Activated B cell treated with CpG ODN at 0.5 μM for 24 hours (primary cell): ENCODE measurements at regions not wholly inside any gene's neighbourhood (a gene's known extent, or its start where the extent isn't known, plus 50 kb on each side); places are given as distances from the start of the nearest gene placed in this dataset.
"Not testable (repeated sequence)": the region's sequence is repeated elsewhere in the genome, so short reads cannot be mapped to it uniquely, and the experiment has no call there.

Experiments
- ATAC-seq: fragments of 200-7000 bp; cut with Tn5 transposase; one replicate; pipeline ENCODE4 v1.10.0; 2021; ENCODE audit warnings: low read depth, mild to moderate bottlenecking, moderate library complexity
- CTCF ChIA-PET: fragments of 350-600 bp; sonication (Branson Sonifier 250); formaldehyde crosslinking; loops from one replicate; lab custom pipeline; 2021; ENCODE audit warnings: antibody characterized with exemption; lab: Charles Lee
- POLR2A ChIA-PET: fragments of 350-600 bp; sonication (Branson Sonifier 250); formaldehyde crosslinking; loops from one replicate; lab custom pipeline; 2021; ENCODE audit warnings: antibody characterized with exemption; lab: Charles Lee
- DNase-seq: peaks from one replicate; pipeline ENCODE4 v3.0.0; 2022
- H3K27ac Mint-ChIP-seq: one replicate; pipeline ENCODE4 v1.8.0; 2020; ENCODE audit warnings: mixed read lengths
- H3K27me3 Mint-ChIP-seq: one replicate; pipeline ENCODE4 v1.8.0; 2021; ENCODE audit warnings: mixed read lengths
- H3K36me3 Mint-ChIP-seq: one replicate; pipeline ENCODE4 v1.8.0; 2021; ENCODE audit warnings: low read depth, mixed read lengths
- H3K4me1 Mint-ChIP-seq: one replicate; pipeline ENCODE4 v1.8.0; 2021; ENCODE audit warnings: mixed read lengths
- H3K4me3 Mint-ChIP-seq: one replicate; pipeline ENCODE4 v1.8.0; 2020; ENCODE audit warnings: mild to moderate bottlenecking, mixed read lengths
- H3K9me3 Mint-ChIP-seq: one replicate; pipeline ENCODE4 v1.8.0; 2020; ENCODE audit warnings: mixed read lengths
- CTCF ChIP-seq: fragments of 200-600 bp; IDR thresholded peaks from one replicate; pipeline ENCODE4 v1.8.0; 2022; ENCODE audit warnings: antibody characterized with exemption, mild to moderate bottlenecking
- intact Hi-C: fragments of 100-400 bp; cut with micrococcal nuclease; formaldehyde crosslinking; loops from one replicate; pipeline ENCODE4 v1.15.1; 2024

- Mint-ChIP-seq H3K4me3 (no peak overlapping the region), H3K4me1 (no peaks in the 10 kb centered on the region), H3K27ac (no peak overlapping the region), H3K27me3 (no peaks in the 10 kb centered on the region), H3K36me3 (no peaks in the 10 kb centered on the region), H3K9me3 (no peaks in the 10 kb centered on the region)
- intact Hi-C loops: no loop called here
- no peak for TF ChIP-seq CTCF
- no peak for DNase-seq
- ChIA-PET POLR2A (no interaction called here), CTCF (no interaction called here)
- ATAC-seq: no peak
Observed at GRCh38 chr3:20442846-20443245, 256.8 kb upstream of the SGO1 start.

DNA sequence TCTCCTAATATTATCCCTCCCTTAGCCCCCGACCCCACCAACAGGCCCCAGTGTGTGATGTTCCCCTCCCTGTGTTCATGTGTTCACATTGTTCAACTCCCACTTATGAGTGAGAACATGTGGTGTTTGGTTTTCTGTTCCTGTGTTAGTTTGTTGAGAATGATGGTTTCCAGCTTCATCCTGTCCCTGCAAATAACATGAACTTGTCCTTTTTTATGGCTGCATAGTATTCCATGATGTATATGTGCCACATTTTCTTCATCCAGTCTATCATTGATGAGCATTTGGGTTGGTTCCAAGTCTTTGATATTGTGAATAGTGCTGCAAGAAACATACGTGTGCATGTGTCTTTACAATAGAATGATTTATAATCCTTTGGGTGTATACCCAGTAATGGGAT, 241.3 kb upstream of the SGO1 start:
- H3K9me3 Mint-ChIP-seq, DNase-seq, intact Hi-C loops, H3K27me3 Mint-ChIP-seq, CTCF ChIA-PET, ATAC-seq, POLR2A ChIA-PET, H3K27ac Mint-ChIP-seq, H3K4me1 Mint-ChIP-seq, H3K4me3 Mint-ChIP-seq: not testable (repeated sequence)
- H3K36me3 Mint-ChIP-seq: peaks cover 10% of the 10 kb centered on the region

GRCh38 chr3:20425138-20425537, 239.1 kb upstream of the SGO1 start:
- intact Hi-C loops: no loop called here
- DNase-seq (no peak), ATAC-seq (no peak)

DNA sequence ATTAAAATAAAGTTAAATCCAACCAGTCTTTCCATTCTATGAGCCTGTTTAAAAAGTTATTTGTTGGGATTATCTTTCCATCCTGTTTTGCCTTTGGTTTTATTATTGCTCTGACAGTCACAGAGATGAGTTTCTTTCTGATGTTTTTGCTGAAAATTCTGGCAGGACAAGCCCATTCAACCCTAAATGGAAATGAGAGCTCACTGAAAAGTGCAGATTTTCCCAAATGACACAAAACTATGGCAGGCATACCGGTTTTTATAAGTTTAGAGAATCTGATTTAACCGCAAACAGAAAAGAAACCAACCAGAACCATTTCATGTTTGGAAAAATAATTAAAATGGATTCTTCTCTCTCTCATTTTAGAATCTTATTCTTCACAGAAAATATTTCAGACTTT, 238.1 kb upstream of the SGO1 start:
- intact Hi-C loops: no loop called here
- CTCF ChIA-PET: no interaction called here
- Mint-ChIP-seq H3K9me3 (peaks cover 5% of the 10 kb centered on the region), H3K4me1 (no peaks in the 10 kb centered on the region), H3K4me3 (no peak overlapping the region), H3K27me3 (no peaks in the 10 kb centered on the region), H3K27ac (no peak overlapping the region), H3K36me3 (peaks cover 6% of the 10 kb centered on the region)
- no peak for TF ChIP-seq CTCF
- ATAC-seq (no peak), DNase-seq (no peak)
- POLR2A ChIA-PET: no interaction called here

More at GRCh38 chr3:20425138-20425537, 239.1 kb upstream of the SGO1 start:
- Mint-ChIP-seq H3K27ac (no peak overlapping the region), H3K4me3 (no peak overlapping the region), H3K36me3 (peaks cover 6% of the 10 kb centered on the region), H3K9me3 (peaks cover 5% of the 10 kb centered on the region), H3K27me3 (no peaks in the 10 kb centered on the region), H3K4me1 (no peaks in the 10 kb centered on the region)
- CTCF ChIA-PET: no interaction called here
- no peak for TF ChIP-seq CTCF
- POLR2A ChIA-PET: no interaction called here

- ChIA-PET POLR2A (no interaction called here), CTCF (no interaction called here)
- DNase-seq: no peak
- H3K4me1 Mint-ChIP-seq: no peaks in the 10 kb centered on the region
- peaks cover 5% of the 10 kb centered on the region for H3K9me3 Mint-ChIP-seq
- no peak for ATAC-seq
- intact Hi-C loops: no loop called here
- no peak for TF ChIP-seq CTCF
- no peak overlapping the region for H3K27ac Mint-ChIP-seq
- no peak overlapping the region for H3K4me3 Mint-ChIP-seq
- peaks cover 6% of the 10 kb centered on the region for H3K36me3 Mint-ChIP-seq
- no peaks in the 10 kb centered on the region for H3K27me3 Mint-ChIP-seq
Observed at GRCh38 chr3:20422391-20422790, 236.4 kb upstream of the SGO1 start.

GRCh38 chr3:20417388-20418108, 231.5 kb upstream of the SGO1 start:
- POLR2A ChIA-PET: no interaction called here
- no peak for ATAC-seq
- no peak for TF ChIP-seq CTCF

More at GRCh38 chr3:20417388-20418108, 231.5 kb upstream of the SGO1 start:
- Mint-ChIP-seq H3K27me3 (no peaks in the 10 kb centered on the region), H3K4me1 (no peaks in the 10 kb centered on the region), H3K27ac (no peak overlapping the region), H3K4me3 (no peak overlapping the region), H3K9me3 (no peaks in the 10 kb centered on the region), H3K36me3 (no peaks in the 10 kb centered on the region)
- CTCF ChIA-PET: no interaction called here
- no peak for DNase-seq
- intact Hi-C loops: no loop called here
